AG04450 (cell line): ENCODE measurements at regions not wholly inside any gene's neighbourhood (a gene's known extent, or its start where the extent isn't known, plus 50 kb on each side); places are given as distances from the start of the nearest gene placed in this dataset.

Source experiments
- CTCF ChIA-PET: fragments of 300-600, 350-600 bp; formaldehyde crosslinking; extraction: SDS; loops from one replicate; lab custom pipeline; 2022; ENCODE audit warnings: antibody characterized with exemption, inconsistent platforms; lab: Charles Lee
- POLR2A ChIA-PET: fragments of 350-600 bp; formaldehyde crosslinking; extraction: SDS; loops from one replicate; lab custom pipeline; 2021; ENCODE audit warnings: antibody characterized with exemption, inconsistent platforms; lab: Yijun Ruan, JAX
- DNase-seq: peaks from one replicate; pipeline ENCODE4 v3.0.0-alpha.2; 2011; ENCODE audit warnings: low read depth, low spot score
- H3K27ac ChIP-seq: one replicate; pipeline ENCODE4 v1.5.1; 2012; ENCODE audit warnings: low read depth, low read length, control low read depth
- H3K27me3 ChIP-seq: one replicate; pipeline ENCODE4 v1.6.0; 2012; ENCODE audit warnings: low read length; ENCODE audit not compliant: control insufficient read depth, insufficient read depth
- H3K4me3 ChIP-seq: 2 replicates; pipeline ENCODE4 v1.5.1; 2011; ENCODE audit warnings: mild to moderate bottlenecking, low read depth, low read length, control low read depth
- H3K9me3 ChIP-seq: 2 replicates; pipeline ENCODE4 v1.5.1; 2012; ENCODE audit warnings: low read length; ENCODE audit not compliant: control insufficient read depth, insufficient read depth
- TF ChIP-seq, protein P1 (sequence below): IDR thresholded peaks from 2 replicates; pipeline ENCODE4 v1.5.1; 2011; ENCODE audit warnings: low read depth, low read length, control low read depth, inconsistent platforms

DNA sequence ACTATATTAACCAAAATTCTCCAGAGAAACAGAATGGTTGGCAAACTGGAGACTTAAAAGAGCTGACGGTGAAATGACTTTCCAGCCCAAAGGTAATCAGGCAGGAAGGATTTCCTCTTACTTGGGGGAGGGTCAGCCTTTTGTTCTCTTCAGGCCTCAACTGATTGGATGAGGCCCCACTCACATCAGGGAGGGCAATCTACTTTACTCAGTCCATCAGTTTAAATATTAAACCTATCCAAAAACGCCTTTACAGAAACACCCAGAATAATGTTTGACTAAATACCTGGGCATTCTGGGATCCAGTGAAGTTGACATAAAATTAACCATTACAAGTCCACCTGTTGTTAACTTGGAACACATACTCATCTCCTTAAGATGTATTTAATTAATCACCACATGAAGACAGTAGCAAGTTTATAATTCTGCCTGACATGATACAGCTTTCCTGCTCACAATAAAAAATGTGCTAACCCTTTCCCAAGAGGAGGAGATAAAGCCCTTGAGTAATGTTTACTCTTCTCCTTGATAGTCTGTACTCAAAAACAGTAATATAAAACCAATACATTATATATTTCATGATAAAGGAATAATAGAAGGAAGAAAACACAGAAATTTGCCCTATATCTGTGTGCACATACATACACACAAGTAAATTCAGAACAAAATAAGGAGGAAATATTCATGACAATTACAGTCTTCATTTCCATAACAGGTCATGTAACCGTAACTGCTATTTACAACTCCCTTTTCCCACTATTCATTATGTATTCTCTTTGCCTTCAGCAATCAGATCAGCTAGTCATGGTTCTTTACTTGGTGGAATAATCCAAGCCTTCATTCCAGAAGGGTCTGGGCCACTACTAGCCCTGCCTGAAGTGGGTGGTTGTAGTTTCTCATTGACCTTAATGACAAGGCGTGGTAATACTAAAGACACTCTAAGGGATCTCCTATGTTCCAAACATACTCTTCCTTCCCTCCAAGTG is 107.5 kb upstream of the RUNX1 start:
- POLR2A ChIA-PET, result no interaction called here
- H3K9me3 ChIP-seq, result peaks cover 3% of the 10 kb centered on the region; the same call in 1 of the 2 replicates
- CTCF ChIA-PET, result no interaction called here
- DNase-seq, result no peak
- no peak overlapping the region for H3K27ac ChIP-seq
- H3K27me3 ChIP-seq, result no peaks in the 10 kb centered on the region
- TF ChIP-seq, protein P1, sequence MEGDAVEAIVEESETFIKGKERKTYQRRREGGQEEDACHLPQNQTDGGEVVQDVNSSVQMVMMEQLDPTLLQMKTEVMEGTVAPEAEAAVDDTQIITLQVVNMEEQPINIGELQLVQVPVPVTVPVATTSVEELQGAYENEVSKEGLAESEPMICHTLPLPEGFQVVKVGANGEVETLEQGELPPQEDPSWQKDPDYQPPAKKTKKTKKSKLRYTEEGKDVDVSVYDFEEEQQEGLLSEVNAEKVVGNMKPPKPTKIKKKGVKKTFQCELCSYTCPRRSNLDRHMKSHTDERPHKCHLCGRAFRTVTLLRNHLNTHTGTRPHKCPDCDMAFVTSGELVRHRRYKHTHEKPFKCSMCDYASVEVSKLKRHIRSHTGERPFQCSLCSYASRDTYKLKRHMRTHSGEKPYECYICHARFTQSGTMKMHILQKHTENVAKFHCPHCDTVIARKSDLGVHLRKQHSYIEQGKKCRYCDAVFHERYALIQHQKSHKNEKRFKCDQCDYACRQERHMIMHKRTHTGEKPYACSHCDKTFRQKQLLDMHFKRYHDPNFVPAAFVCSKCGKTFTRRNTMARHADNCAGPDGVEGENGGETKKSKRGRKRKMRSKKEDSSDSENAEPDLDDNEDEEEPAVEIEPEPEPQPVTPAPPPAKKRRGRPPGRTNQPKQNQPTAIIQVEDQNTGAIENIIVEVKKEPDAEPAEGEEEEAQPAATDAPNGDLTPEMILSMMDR, result no peak
- H3K4me3 ChIP-seq, result no peak overlapping the region

DNA sequence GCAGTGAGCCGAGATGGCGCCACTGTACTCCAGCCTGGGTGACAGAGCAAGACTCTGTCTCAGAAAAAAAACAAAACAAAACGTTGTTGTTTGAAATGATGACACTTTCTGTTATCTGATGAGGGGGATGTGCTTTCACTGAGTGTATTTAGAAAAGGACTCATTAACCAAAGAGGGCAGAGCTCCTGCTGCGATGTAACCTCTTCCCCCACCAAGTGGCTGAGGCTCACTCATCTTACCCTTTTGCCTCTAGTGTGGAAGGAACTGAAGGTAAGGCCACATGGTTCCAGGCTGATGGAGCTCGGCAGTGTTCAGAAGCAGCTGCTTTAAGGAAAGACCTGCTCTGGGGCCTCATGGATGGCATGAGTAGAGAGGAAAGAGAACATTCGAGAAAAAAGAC is 105.7 kb upstream of the RUNX1 start:
- DNase-seq, result no peak
- ChIA-PET POLR2A (no interaction called here), CTCF (no interaction called here)
- Histone ChIP-seq H3K27me3 (no peaks in the 10 kb centered on the region), H3K4me3 (no peak overlapping the region), H3K27ac (no peak overlapping the region), H3K9me3 (peaks cover 3% of the 10 kb centered on the region; the same call in 1 of the 2 replicates)
- TF ChIP-seq, protein P1, result no peak

DNA sequence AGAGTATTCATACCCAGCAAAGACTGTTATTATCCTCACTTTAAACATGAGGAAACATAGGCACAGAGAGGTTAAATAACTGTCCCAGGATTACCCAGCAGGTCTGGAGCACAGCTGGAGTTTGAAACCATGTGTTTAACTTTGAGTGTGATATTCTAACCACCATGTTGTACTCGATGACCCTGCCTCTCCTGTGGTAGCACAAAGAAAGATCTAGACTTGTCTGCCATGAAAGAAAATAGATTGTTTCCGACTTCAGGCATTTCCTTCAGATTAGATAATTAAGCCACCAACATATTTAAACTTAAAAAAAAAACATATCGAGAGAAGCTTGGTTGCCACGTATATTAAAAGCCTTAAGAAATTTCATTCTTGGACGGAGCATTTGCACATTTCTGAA is 104.6 kb upstream of the RUNX1 start:
- DNase-seq, result no peak
- TF ChIP-seq, protein P1, result no peak
- POLR2A ChIA-PET, result interaction anchor here (0.6 to 0.7 kb wide), 2 partner anchors 56 to 1201 kb away, joined by 3 to 6 read pairs; no protein-coding TSS in a partner anchor

DNA sequence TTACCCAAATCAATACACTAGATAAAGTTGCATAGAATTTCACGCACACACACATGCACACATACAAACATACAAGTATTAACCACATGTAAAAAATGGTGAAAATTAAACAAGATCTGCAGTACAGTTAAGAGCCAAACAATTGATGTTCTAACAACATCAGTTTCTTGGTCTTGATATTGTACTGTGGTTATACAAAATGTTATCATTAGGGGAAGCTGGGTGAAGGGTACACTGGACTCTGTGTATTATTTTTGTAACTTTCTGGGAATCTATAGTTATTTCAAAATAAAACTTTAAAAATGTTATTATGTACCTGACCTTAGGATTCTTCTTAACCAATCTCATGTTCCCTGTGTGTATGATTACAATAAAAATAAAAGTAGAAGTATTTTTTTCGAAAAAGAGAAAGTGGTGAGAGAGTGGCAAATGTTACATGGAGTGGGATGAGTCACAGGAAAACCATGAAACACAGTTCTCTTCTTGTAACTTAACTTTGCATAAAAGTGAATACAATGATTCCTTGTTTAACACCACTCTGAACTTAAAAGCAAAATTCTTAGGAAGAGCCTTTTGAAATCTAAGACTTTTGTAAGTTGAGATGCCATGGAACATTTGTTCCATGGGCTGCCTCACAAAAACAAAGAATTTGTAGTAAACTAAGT is 101.6 kb upstream of the RUNX1 start:
- no peak overlapping the region for H3K27ac ChIP-seq
- no peak overlapping the region for H3K4me3 ChIP-seq
- TF ChIP-seq, protein P1, result no peak
- H3K27me3 ChIP-seq, result no peaks in the 10 kb centered on the region
- DNase-seq, result no peak
- ChIA-PET CTCF (no interaction called here), POLR2A (no interaction called here)
- H3K9me3 ChIP-seq, result no peaks in the 10 kb centered on the region

More for the DNA sequence above, 104.6 kb upstream of the RUNX1 start:
- Histone ChIP-seq H3K9me3 (peaks cover 3% of the 10 kb centered on the region; the same call in 1 of the 2 replicates), H3K27me3 (no peaks in the 10 kb centered on the region), H3K27ac (no peak overlapping the region), H3K4me3 (no peak overlapping the region)
- CTCF ChIA-PET, result no interaction called here
